Pons (tissue), 1 donor: ENCODE measurements at regions not wholly inside any gene's neighbourhood (a gene's known extent, or its start where the extent isn't known, plus 50 kb on each side); places are given as distances from the start of the nearest gene placed in this dataset.

ENCODE experiments used
- DNase-seq: peaks from one replicate; pipeline ENCODE4 v3.0.0-alpha.2; 2016; ENCODE audit warnings: low spot score

DNA sequence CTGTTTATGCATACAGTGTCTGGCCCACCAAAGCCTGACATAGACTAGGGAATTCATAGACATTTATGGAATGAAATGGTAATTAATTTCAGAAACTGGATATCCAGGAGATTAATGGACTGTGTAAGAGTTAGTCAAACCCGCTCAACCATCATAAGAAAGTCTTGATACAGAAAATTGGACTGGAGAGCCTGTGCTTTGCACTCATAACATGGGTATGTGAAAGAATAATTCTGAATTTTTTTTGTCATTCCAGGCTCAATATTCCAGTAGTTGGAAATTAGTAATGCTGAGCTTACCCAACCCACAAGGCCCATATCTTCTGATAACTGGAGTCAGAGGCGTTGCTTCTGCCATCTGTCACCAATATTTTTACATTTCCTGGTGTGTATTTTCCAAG is 799.7 kb upstream of the IGFBP3 start:
- DNase-seq = no peak

DNA sequence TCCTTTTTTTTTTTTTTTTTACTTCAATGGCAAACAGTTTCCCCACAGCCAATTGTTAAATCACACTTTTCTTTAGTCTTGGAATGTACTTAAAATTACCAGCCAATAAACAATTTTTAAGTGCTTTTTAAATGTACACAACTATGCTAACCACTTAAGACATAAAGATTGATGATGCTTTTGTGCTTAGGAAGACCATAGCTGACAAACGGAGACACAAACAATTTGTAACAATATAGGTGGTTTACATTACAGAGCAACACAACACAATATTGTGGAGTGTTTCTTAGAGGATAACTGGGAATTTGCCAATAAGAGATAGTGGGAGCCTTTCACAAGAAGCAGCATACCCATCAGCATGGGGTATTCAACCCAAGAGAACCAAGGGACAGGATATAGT is 798.5 kb upstream of the IGFBP3 start:
- DNase-seq = no peak

DNA sequence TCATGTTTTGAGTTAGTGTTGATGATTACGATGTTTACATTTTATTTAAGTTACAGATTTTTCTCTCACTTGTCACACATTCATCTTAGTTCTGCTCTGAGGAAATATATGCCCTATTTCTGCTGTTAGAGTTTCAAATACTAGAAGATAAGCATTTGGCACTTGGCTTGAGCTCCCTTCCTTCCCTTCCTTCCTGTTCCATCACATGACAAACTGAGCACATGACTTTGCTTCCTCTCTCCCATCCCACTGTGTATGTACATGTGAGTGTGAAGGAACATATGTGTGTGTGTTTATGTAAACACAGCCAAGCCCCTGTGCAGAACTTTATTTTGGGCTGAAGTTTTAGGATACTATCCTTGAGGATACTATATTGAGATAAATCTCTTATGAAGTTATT is 795.9 kb upstream of the IGFBP3 start:
- DNase-seq = no peak

GRCh38 chr7:46715579-46715978 is 794.5 kb upstream of the IGFBP3 start:
- no peak for DNase-seq

DNA sequence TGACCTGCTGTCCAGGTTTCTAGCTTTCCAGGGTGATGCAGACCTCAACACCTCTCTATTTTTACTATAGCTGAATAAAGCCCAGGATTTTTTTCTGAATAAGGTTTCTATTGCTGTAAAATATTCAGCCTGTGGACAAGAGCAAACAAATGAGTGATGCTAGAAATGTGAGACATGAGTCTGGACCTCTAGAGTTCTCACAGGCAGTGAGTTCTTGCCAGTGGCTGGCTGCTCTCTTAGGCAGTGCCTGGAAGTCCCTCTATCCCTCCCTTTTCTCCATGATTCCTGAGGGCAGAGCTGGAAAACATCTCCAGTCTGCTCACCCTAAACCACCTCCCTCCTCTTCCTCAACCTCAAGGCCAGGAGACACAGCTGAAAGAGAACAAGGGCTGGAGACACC is 793.8 kb upstream of the IGFBP3 start:
- no peak for DNase-seq

- DNase-seq = peak; percentile 3
Measured at GRCh38 chr7:46713868-46714596, 793.0 kb upstream of the IGFBP3 start.

DNA sequence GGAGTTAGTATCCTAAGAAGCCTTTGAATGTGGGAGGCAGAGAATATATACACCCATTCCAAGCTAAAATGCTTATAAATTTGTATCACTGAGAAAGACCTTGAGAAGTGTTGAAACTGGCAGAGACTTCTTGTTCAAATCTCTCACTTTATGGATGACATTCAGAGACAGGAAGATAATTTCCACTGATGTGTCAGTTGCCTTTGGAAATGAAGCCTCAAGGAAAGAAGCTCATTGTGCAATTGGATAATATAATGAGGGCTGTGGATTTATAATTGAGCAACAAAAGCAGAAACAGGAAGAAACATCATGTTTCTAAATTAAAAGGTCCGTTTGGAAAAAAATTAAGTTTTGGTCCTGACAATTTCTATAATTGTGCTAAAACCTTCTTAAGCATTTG is 789.9 kb upstream of the IGFBP3 start:
- no peak for DNase-seq

- no peak for DNase-seq
Measured at GRCh38 chr7:46707973-46708372, 786.9 kb upstream of the IGFBP3 start.

DNA sequence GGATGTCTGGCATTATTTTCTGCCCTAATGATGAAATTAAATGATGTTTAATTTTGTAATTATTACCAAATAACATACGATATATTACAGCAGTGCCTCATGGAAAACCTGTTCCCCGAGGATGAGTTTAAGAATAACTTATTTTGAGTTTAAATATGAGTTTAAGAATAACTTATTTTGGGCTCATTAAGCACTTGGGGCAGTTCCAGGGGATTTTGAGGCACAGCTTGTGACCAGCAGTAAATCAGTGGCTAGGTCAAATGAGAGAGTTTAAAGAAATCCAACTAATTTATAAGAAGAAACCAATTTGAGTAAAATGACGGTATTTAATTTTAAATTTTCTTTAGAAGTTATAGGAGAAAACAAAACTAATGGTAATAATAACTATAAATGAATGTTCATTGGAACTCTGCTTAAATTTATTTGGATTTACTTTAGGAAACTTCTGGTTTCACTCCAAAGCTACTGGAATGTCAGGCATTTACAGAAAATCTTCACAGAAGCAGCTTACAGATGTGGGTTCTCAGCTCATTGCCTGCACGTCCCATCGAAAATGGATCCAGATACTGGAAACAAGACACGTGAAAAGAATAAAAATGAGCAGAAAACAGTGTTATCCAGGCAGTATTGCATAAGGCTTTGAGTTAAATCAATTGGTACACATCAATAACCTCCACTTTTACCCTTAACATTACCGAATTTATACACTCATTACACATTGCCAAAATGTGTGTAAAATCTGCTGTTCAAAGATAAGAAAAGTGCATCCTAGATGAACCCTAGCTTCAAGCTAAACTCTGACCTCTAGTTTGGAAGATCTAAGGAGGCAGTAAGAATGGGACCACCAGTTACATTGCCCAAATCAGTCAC is 784.5 kb upstream of the IGFBP3 start:
- DNase-seq = no peak

- DNase-seq = no peak
Measured at GRCh38 chr7:46696741-46697140, 775.7 kb upstream of the IGFBP3 start.

GRCh38 chr7:46695051-46695708 is 774.1 kb upstream of the IGFBP3 start:
- DNase-seq = no peak

- DNase-seq = no peak
Measured at GRCh38 chr7:46694058-46694457, 773.0 kb upstream of the IGFBP3 start.

DNA sequence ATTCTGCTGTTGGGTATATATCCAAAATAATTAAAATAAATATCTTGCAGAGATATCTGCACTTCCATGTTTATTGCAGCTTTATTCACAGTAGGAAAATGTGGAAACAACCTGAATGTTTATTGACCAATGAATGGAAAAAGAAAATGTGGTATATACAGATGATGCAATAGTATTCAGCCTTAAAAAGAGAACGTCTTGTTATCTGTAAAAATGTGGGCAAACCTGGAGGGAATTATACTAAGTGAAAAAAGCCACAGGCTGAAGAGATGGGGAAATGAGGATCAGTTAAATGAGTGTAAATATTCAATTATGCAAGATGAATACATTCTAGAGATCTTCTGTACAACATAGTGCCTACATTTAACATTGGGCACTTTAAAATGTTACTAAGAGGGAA is 766.1 kb upstream of the IGFBP3 start:
- DNase-seq = no peak

GRCh38 chr7:46685051-46685450 is 764.0 kb upstream of the IGFBP3 start:
- no peak for DNase-seq

GRCh38 chr7:46682836-46683624 is 762.0 kb upstream of the IGFBP3 start:
- no peak for DNase-seq

DNA sequence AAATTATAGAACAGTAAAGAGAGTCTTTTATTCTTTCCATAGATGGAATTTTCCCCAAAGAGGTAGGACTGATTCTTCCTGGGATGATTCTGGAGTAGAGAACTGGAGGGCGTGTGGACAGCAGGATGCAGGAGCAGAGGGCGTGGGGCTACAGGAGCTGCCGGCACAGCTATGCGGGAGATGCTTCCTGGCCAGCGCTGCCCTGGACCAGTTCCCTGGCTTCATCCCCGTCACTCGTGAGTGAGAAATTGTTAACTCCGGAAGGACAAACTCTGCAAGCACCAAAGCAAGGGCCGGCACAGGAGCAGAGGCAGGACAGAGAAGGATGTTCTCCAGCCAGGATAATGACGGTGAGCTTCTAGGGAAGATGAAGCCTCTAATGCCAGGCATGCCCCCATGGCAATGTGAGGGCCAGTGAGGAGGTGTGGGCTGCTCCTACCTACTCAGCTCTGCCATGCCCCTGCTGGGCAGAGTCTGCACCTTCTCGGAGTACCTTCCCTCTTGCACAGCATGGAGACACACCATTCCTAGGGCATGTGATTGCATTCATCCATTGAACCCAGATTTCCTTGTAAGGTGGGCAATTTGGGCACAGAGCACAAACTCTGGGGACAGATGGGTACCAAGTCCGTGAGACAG is 760.9 kb upstream of the IGFBP3 start:
- no peak for DNase-seq

- DNase-seq = no peak
Measured at GRCh38 chr7:46680147-46680546, 759.1 kb upstream of the IGFBP3 start.

GRCh38 chr7:46679671-46680070 is 758.6 kb upstream of the IGFBP3 start:
- DNase-seq = no peak

- DNase-seq = no peak
Measured at GRCh38 chr7:46678421-46678820, 757.3 kb upstream of the IGFBP3 start.

- no peak for DNase-seq
Measured at GRCh38 chr7:46675456-46675855, 754.4 kb upstream of the IGFBP3 start.

DNA sequence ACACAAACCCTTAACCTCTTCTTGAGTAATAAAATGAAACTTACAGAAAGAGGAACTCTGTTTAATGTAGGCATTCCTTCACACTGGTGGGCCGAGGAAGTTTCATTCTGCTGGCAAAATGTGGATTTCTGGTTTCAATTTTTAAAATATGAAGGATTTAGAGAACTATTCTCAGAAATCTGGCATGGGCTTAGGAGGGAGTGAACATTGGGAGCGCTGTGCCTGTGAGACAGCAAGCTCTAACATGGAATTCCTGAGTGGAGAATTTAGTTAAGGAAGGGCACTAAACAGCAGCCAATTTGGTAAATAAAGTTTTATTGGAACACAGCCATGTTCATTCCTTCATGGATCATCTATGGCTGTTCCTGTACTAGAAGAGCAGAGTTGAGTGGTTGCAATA is 751.8 kb upstream of the IGFBP3 start:
- DNase-seq = no peak
